Heart right ventricle (tissue), 16 donors: ENCODE measurements at regions not wholly inside any gene's neighbourhood (a gene's known extent, or its start where the extent isn't known, plus 50 kb on each side); places are given as distances from the start of the nearest gene placed in this dataset.

Source experiments
- ATAC-seq, 8 donors: fragments of 200-7000 bp; cut with Tn5 transposase; one replicate each; pipeline ENCODE4 v1.9.1; 2020; ENCODE audit warnings: mild to moderate bottlenecking in 8 of 8, moderate library complexity in 8 of 8, moderate number of reproducible peaks in 1 of 8
- DNase-seq, 2 donors: peaks; one replicate each; pipeline ENCODE4 v3.0.0-alpha.2; 2020
- H3K27ac ChIP-seq, 10 donors: fragments of 200-600 bp; sonication (generic) in 2 of 10; one replicate each; pipeline versions ENCODE4 v1.5.0 to v1.8.0; 2020 to 2022; ENCODE audit warnings: mild to moderate bottlenecking in 3 of 10
- H3K27me3 ChIP-seq, 7 donors: fragments of 200-600 bp; one replicate each; pipeline ENCODE4 v1.8.0; 2021 to 2022; ENCODE audit warnings: mild to moderate bottlenecking in 2 of 7
- H3K36me3 ChIP-seq, 9 donors: fragments of 200-600 bp; sonication (generic) in 1 of 9; one replicate each; pipeline versions ENCODE4 v1.5.0 to v1.8.0; 2020 to 2022; ENCODE audit warnings: mild to moderate bottlenecking in 2 of 9
- H3K4me1 ChIP-seq, 9 donors: fragments of 200-600 bp; sonication (generic) in 1 of 9; one replicate each; pipeline versions ENCODE4 v1.5.0 to v1.8.0; 2020 to 2022; ENCODE audit warnings: mild to moderate bottlenecking in 4 of 9
- H3K4me3 ChIP-seq, 10 donors: fragments of 200-600 bp; sonication (generic) in 2 of 10; one replicate each; pipeline versions ENCODE4 v1.5.0 to v1.8.0; 2020 to 2022; ENCODE audit warnings: mild to moderate bottlenecking in 7 of 10, moderate library complexity in 2 of 10
- H3K9me3 ChIP-seq, 11 donors: fragments of 200-600 bp in 10 of 11; sonication (generic) in 2 of 11; one replicate each; pipeline versions ENCODE4 v1.5.0 to v1.8.0; 2013 to 2022; ENCODE audit warnings: mild to moderate bottlenecking in 2 of 11, control low read depth in 1 of 11, moderate library complexity in 1 of 11
- WGBS, 2 donors: extraction: QIAGEN DNeasy Blood & Tissue Kit; methylation state at CpG; one replicate each; pipeline ENCODE4 v1.1.7; 2013; ENCODE audit warnings: inconsistent platforms in 1 of 2; 5-methylcytosine and 5-hydroxymethylcytosine counted together
- intact Hi-C, 10 donors: fragments of 100-400 bp; cut with DNase I; formaldehyde crosslinking; loops; one replicate each; pipeline versions ENCODE4 v1.11.1 to v1.14.2; 2022
- TF ChIP-seq, protein P1 (sequence below), 9 donors: fragments of 200-600 bp; sonication (generic) in 2 of 9; IDR thresholded peaks; one replicate each; pipeline versions ENCODE4 v1.5.0 to v1.8.0; 2021 to 2022; ENCODE audit warnings: antibody characterized with exemption in 9 of 9, mild to moderate bottlenecking in 5 of 9, moderate library complexity in 1 of 9
- donor health status: Arrhythmogenic right ventricular cardiomyopathy.
- donor health status: ischemic (EF 13 %, LVEDD 7.1; RV severe dilation, severe dysfunction).
- donor health status: healthy with polysubstance abuse.
- donor health status: DM: no; HTN: yes; CAD: no.
- donor health status: DM: no; HTN: no; CAD: no.
- donor health status: ischemic (EF 25% LVEDD 6.9; RV normal size, moderate dysfunction).
- donor health status: ischemic (EF 25% LVEDD 5.7; RV mildly dilated, moderate dysfunction).
- donor health status: healthy.
- donor health status: DM: yes; HTN: yes; CAD: no.
- donor health status: Ischemic cardiomyopathy.
- donor health status: ischemic (EF 35%, LVEDD 5.7; RV mildly dilated, moderate dysfunction).
- donor health status: nonischemic (EF 11% LVEDD 7.7; RV severe dilation, severe dysfunction).
- donor health status: DM: yes; HTN: yes; CAD: no.
- donor health status: PGD.
- donor health status: ischemic (EF 29% LVEDD 5.4; RV normal size, mild dysfunction).
- donor health status: nonischemic (EF 23%, LVEDD 6.1; RV moderate dilation, normal function).

DNA sequence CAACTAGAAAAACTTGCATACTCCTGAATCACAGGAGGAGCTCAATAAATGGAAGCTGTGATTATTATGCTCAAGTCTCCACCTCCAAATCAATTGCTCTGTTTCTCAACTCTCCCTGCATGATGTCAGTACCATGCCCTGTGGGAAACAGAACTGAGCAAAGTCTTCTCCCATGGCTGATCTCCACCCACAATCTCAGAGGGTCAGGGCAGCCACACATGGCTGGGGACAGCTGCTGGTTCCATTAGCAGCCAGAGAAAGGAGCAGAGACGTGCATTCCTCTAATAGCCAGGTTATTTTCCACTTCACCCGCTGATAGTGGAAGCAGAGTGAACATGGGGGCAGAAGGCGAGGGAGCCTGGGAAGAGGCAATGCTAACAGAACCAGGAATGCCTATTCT, 85.5 kb upstream of the TMEM132E start:
- Histone ChIP-seq H3K4me3 (no peak overlapping the region), H3K36me3 (no peaks in the 10 kb centered on the region), H3K9me3 (no peaks in the 10 kb centered on the region), H3K4me1 (no peaks in the 10 kb centered on the region), H3K27me3 (peaks cover 0 to 58% (median 23%) of the 10 kb centered on the region in 7 donors), H3K27ac (no peak overlapping the region)
- ATAC-seq: peak in 2 of 8 donors; percentile 41 to 57
- TF ChIP-seq, protein P1, sequence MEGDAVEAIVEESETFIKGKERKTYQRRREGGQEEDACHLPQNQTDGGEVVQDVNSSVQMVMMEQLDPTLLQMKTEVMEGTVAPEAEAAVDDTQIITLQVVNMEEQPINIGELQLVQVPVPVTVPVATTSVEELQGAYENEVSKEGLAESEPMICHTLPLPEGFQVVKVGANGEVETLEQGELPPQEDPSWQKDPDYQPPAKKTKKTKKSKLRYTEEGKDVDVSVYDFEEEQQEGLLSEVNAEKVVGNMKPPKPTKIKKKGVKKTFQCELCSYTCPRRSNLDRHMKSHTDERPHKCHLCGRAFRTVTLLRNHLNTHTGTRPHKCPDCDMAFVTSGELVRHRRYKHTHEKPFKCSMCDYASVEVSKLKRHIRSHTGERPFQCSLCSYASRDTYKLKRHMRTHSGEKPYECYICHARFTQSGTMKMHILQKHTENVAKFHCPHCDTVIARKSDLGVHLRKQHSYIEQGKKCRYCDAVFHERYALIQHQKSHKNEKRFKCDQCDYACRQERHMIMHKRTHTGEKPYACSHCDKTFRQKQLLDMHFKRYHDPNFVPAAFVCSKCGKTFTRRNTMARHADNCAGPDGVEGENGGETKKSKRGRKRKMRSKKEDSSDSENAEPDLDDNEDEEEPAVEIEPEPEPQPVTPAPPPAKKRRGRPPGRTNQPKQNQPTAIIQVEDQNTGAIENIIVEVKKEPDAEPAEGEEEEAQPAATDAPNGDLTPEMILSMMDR (IDR thresholded peaks at IDR 0.05): no peak
- intact Hi-C loops: no loop called here
- WGBS, 2 donors: 40 to 50% methylated on average over 3 of the region's 3 CpGs
- DNase-seq: no peak

- H3K27me3 ChIP-seq: peaks cover 0 to 81% (median 65%) of the 10 kb centered on the region in 7 donors
- no peak overlapping the region for H3K4me3 ChIP-seq
- TF ChIP-seq, protein P1 (IDR thresholded peaks at IDR 0.05): no peak
- ATAC-seq: no peak
- DNase-seq: no peak
- WGBS, 2 donors: 16 to 20% methylated on average over 12 of the region's 12 CpGs
- intact Hi-C loops: no loop called here
- H3K27ac ChIP-seq: no peak overlapping the region
- H3K4me1 ChIP-seq: peaks cover 0 to 9% (median 0%) of the 10 kb centered on the region in 9 donors
- H3K36me3 ChIP-seq: no peaks in the 10 kb centered on the region
- H3K9me3 ChIP-seq: no peaks in the 10 kb centered on the region
Observed at GRCh38 chr17:34487626-34488025, 91.8 kb upstream of the TMEM132E start.

DNA sequence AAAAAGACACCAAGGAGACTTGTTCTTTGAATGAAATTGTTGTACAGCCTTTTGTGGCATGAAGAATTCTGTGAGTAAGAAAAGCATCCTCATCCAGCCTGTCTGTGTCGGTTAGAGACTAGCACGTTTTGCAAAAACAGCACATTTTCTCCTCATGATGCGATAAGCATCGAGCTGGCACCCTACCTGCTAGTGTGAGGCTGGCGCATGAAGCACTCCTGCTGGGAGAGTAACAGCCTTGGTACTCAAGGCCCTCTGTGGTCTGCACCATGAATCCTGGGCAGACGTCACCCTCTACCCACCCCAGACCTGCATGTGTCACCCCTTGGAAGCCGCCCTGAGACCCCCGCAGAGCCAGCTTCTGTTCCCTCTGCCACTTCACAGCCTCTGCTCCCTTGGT, 92.6 kb upstream of the TMEM132E start:
- H3K27me3 ChIP-seq: peaks cover 0 to 88% (median 67%) of the 10 kb centered on the region in 7 donors
- TF ChIP-seq, protein P1 (IDR thresholded peaks at IDR 0.05): no peak
- WGBS, 2 donors: 54 to 59% methylated on average over 8 of the region's 8 CpGs

DNA sequence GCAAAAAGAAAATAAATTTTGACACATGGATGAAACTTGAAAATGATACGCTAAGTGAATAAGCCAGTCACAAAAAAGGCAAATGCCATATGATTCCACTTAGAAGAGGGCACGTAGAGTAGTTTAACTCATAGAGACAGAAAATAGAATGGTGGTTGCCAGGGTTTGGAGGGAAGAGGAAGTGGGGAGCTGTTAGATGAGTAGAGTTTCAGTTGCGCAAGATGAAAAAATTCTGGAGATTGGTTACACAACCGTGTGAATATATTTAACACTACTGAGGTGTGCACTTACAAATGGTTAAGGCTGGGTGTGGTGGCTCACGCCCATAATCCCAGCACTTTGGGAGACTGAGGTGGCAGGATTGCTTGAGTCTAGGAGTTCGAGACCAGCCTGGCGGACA, 93.4 kb upstream of the TMEM132E start:
- peaks cover 0 to 9% (median 0%) of the 10 kb centered on the region in 9 donors for H3K4me1 ChIP-seq
- intact Hi-C loops: no loop called here
- peaks cover 0 to 85% (median 65%) of the 10 kb centered on the region in 7 donors for H3K27me3 ChIP-seq
- DNase-seq (no peak), ATAC-seq (no peak)
- H3K36me3 ChIP-seq: no peaks in the 10 kb centered on the region
- H3K9me3 ChIP-seq: no peaks in the 10 kb centered on the region
- TF ChIP-seq, protein P1 (IDR thresholded peaks at IDR 0.05): no peak
- H3K4me3 ChIP-seq: no peak overlapping the region
- WGBS, 2 donors: 71 to 72% methylated on average over 7 of the region's 7 CpGs
- no peak overlapping the region for H3K27ac ChIP-seq

More for the DNA sequence above, 92.6 kb upstream of the TMEM132E start:
- ATAC-seq (no peak), DNase-seq (no peak)
- Histone ChIP-seq H3K9me3 (no peaks in the 10 kb centered on the region), H3K4me3 (no peak overlapping the region), H3K27ac (no peak overlapping the region), H3K4me1 (peaks cover 0 to 9% (median 0%) of the 10 kb centered on the region in 9 donors), H3K36me3 (no peaks in the 10 kb centered on the region)
- intact Hi-C loops: no loop called here
